Neural progenitor cell (in vitro differentiated cells): ENCODE measurements at regions not wholly inside any gene's neighbourhood (a gene's known extent, or its start where the extent isn't known, plus 50 kb on each side); places are given as distances from the start of the nearest gene placed in this dataset.

ENCODE experiments used
- CTCF ChIP-seq: fragments of 200-600 bp; sonication (generic); IDR thresholded peaks from 2 replicates; pipeline ENCODE4 v1.5.1; 2017; ENCODE audit warnings: antibody characterized with exemption, mild to moderate bottlenecking
- EZH2 ChIP-seq: fragments of 200-600 bp; sonication (generic); IDR thresholded peaks from 2 replicates; pipeline ENCODE4 v1.6.1; 2017; ENCODE audit warnings: antibody characterized with exemption, mild to moderate bottlenecking, moderate library complexity

DNA sequence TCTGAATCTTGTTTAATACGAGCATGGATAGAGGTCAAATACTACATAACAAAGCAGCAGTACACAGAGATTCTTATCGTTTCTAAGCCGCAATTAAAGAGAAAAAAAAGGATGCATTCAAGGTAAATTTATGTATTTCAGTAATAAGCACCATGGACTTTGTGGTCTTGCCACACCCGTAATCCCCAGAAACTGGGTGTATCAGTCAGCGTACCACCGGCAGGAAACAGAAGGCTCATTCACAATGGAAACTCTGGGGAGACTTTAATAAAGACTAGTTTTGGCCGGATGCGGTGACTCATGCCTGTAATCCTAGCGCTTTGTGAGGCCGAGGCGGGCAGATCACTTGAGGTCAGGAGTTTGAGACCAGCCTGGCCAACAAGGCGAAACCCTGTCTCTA lies 81.9 kb upstream of the ZNF280D start:
- TF ChIP-seq CTCF (no peak), EZH2 (no peak)
